ENCODE measurements at regions not wholly inside any gene's neighbourhood (a gene's known extent, or its start where the extent isn't known, plus 50 kb on each side); places are given as distances from the start of the nearest gene placed in this dataset.

- DNase-seq: no peak
Observed at GRCh38 chr3:72698154-72698917, 149.9 kb downstream of the SHQ1 start.

- no peak for DNase-seq
Observed at GRCh38 chr3:72697717-72698116, 150.5 kb downstream of the SHQ1 start.

GRCh38 chr3:72696815-72697214 is 151.4 kb downstream of the SHQ1 start:
- no peak for DNase-seq

GRCh38 chr3:72694398-72694797 is 153.8 kb downstream of the SHQ1 start:
- DNase-seq: no peak

- DNase-seq: no peak
Observed at GRCh38 chr3:72692990-72693389, 155.3 kb downstream of the SHQ1 start.

- DNase-seq: no peak
Observed at GRCh38 chr3:72690629-72691028, 157.6 kb downstream of the SHQ1 start.

GRCh38 chr3:72682936-72683452 is 165.3 kb downstream of the SHQ1 start:
- no peak for DNase-seq

- DNase-seq: no peak
Observed at GRCh38 chr3:72681598-72681997, 166.6 kb downstream of the SHQ1 start.

- DNase-seq: no peak
Observed at GRCh38 chr3:72680766-72681165, 167.5 kb downstream of the SHQ1 start.

- no peak for DNase-seq
Observed at GRCh38 chr3:72679540-72680198, 168.6 kb downstream of the SHQ1 start.

GRCh38 chr3:72678867-72679266 is 169.4 kb downstream of the SHQ1 start:
- no peak for DNase-seq

- DNase-seq: no peak
Observed at GRCh38 chr3:72678380-72678779, 169.9 kb downstream of the SHQ1 start.

GRCh38 chr3:72675243-72675642 is 173.0 kb downstream of the SHQ1 start:
- DNase-seq: no peak

GRCh38 chr3:72673011-72673771 is 175.1 kb downstream of the SHQ1 start:
- DNase-seq: no peak

GRCh38 chr3:72669224-72669623 is 179.0 kb downstream of the SHQ1 start:
- DNase-seq: no peak

- DNase-seq: no peak
Observed at GRCh38 chr3:72666447-72666755, 181.8 kb downstream of the SHQ1 start.

- no peak for DNase-seq
Observed at GRCh38 chr3:72665701-72666446, 182.4 kb downstream of the SHQ1 start.

- DNase-seq: no peak
Observed at GRCh38 chr3:72665103-72665502, 183.1 kb downstream of the SHQ1 start.

GRCh38 chr3:72664184-72664975 is 183.9 kb downstream of the SHQ1 start:
- DNase-seq: no peak

- peak; percentile 11 for DNase-seq
Observed at GRCh38 chr3:72663429-72663828, 184.8 kb downstream of the SHQ1 start.

- peak; percentile 63 for DNase-seq
Observed at GRCh38 chr3:72661115-72661457, 187.2 kb downstream of the SHQ1 start.
